ENCODE measurements at regions not wholly inside any gene's neighbourhood (a gene's known extent, or its start where the extent isn't known, plus 50 kb on each side); places are given as distances from the start of the nearest gene placed in this dataset.

GRCh38 chr2:235283246-235283645 lies 210.6 kb upstream of the AGAP1 start:
- Histone ChIP-seq H3K36me3 (ENCODE audit: control insufficient read depth, insufficient read depth, low read length) (no peaks in the 10 kb centered on the region), H3K4me1 (no peaks in the 10 kb centered on the region), H3K4me3 (ENCODE audit: low read depth, low read length) (no peak overlapping the region), H3K9me3 (no peaks in the 10 kb centered on the region), H3K27me3 (replicated peaks; ENCODE audit: control insufficient read depth, insufficient read depth, low read length) (no peaks in the 10 kb centered on the region)
- ChIA-PET POLR2A (no interaction called here), CTCF (no interaction called here)
- TF ChIP-seq CTCF (IDR thresholded peaks at IDR 0.05; ENCODE audit: insufficient read depth in 1 of 2, low read depth in 1 of 2, low read length in 1 of 2, severe bottlenecking in 1 of 2, unreplicated experiment in 1 of 2), result no peak
- no peak for DNase-seq
- intact Hi-C loops (cut with micrococcal nuclease; ENCODE audit: unreplicated experiment), result no loop called here
- Mint-ChIP-seq H3K4me1 (ENCODE audit: low read depth, unreplicated experiment) (no peaks in the 10 kb centered on the region), H3K27ac (ENCODE audit: unreplicated experiment) (no peak overlapping the region), H3K9me3 (ENCODE audit: unreplicated experiment) (no peaks in the 10 kb centered on the region), H3K4me3 (ENCODE audit: unreplicated experiment) (no peak overlapping the region), H3K36me3 (ENCODE audit: insufficient read depth, unreplicated experiment) (no peaks in the 10 kb centered on the region), H3K27me3 (ENCODE audit: insufficient read depth, unreplicated experiment) (peaks cover 8% of the 10 kb centered on the region)
- BruUV-seq (replicated peaks), result no TSS peak

GRCh38 chr2:235286622-235287374 lies 207.0 kb upstream of the AGAP1 start:
- H3K4me3 Mint-ChIP-seq (ENCODE audit: unreplicated experiment), result no peak overlapping the region

GRCh38 chr2:235287375-235287733 lies 206.5 kb upstream of the AGAP1 start:
- no peaks in the 10 kb centered on the region for H3K36me3 ChIP-seq (ENCODE audit: control insufficient read depth, insufficient read depth, low read length)
- H3K9me3 ChIP-seq, result no peaks in the 10 kb centered on the region
- Mint-ChIP-seq H3K4me3 (ENCODE audit: unreplicated experiment) (no peak overlapping the region), H3K9me3 (ENCODE audit: unreplicated experiment) (no peaks in the 10 kb centered on the region), H3K4me1 (ENCODE audit: low read depth, unreplicated experiment) (no peaks in the 10 kb centered on the region), H3K27ac (ENCODE audit: unreplicated experiment) (no peak overlapping the region), H3K27me3 (ENCODE audit: insufficient read depth, unreplicated experiment) (peaks cover 8% of the 10 kb centered on the region), H3K36me3 (ENCODE audit: insufficient read depth, unreplicated experiment) (no peaks in the 10 kb centered on the region)
- BruUV-seq (replicated peaks), result no TSS peak
- H3K4me3 ChIP-seq (ENCODE audit: low read depth, low read length), result no peak overlapping the region
- intact Hi-C loops (cut with micrococcal nuclease; ENCODE audit: unreplicated experiment), result no loop called here
- POLR2A ChIA-PET, result no interaction called here
- no peak for DNase-seq
- CTCF ChIA-PET, result no interaction called here
- H3K27me3 ChIP-seq (replicated peaks; ENCODE audit: control insufficient read depth, insufficient read depth, low read length), result no peaks in the 10 kb centered on the region
- H3K4me1 ChIP-seq, result no peaks in the 10 kb centered on the region
- TF ChIP-seq CTCF (IDR thresholded peaks at IDR 0.05; ENCODE audit: insufficient read depth in 1 of 2, low read depth in 1 of 2, low read length in 1 of 2, severe bottlenecking in 1 of 2, unreplicated experiment in 1 of 2), result no peak

More at GRCh38 chr2:235286622-235287374, 207.0 kb upstream of the AGAP1 start:
- Histone ChIP-seq H3K4me1 (no peaks in the 10 kb centered on the region), H3K36me3 (ENCODE audit: control insufficient read depth, insufficient read depth, low read length) (no peaks in the 10 kb centered on the region), H3K9me3 (no peaks in the 10 kb centered on the region), H3K27me3 (replicated peaks; ENCODE audit: control insufficient read depth, insufficient read depth, low read length) (no peaks in the 10 kb centered on the region), H3K4me3 (ENCODE audit: low read depth, low read length) (no peak overlapping the region)
- H3K9me3 Mint-ChIP-seq (ENCODE audit: unreplicated experiment), result no peaks in the 10 kb centered on the region
- peaks cover 8% of the 10 kb centered on the region for H3K27me3 Mint-ChIP-seq (ENCODE audit: insufficient read depth, unreplicated experiment)
- no peaks in the 10 kb centered on the region for H3K36me3 Mint-ChIP-seq (ENCODE audit: insufficient read depth, unreplicated experiment)
- no peaks in the 10 kb centered on the region for H3K4me1 Mint-ChIP-seq (ENCODE audit: low read depth, unreplicated experiment)
- no peak for TF ChIP-seq CTCF (IDR thresholded peaks at IDR 0.05; ENCODE audit: insufficient read depth in 1 of 2, low read depth in 1 of 2, low read length in 1 of 2, severe bottlenecking in 1 of 2, unreplicated experiment in 1 of 2)
- CTCF ChIA-PET, result interaction anchor here (0.6 kb wide), 1 partner anchor 215 kb away, joined by 3 read pairs; no protein-coding TSS in a partner anchor
- DNase-seq, result no peak
- no peak overlapping the region for H3K27ac Mint-ChIP-seq (ENCODE audit: unreplicated experiment)
- POLR2A ChIA-PET, result no interaction called here
- intact Hi-C loops (cut with micrococcal nuclease; ENCODE audit: unreplicated experiment), result no loop called here
- no TSS peak for BruUV-seq (replicated peaks)
